Right hindlimb (tissue), 1 donor: ENCODE measurements at regions not wholly inside any gene's neighbourhood (a gene's known extent, or its start where the extent isn't known, plus 50 kb on each side); places are given as distances from the start of the nearest gene placed in this dataset.
A peak's percentile ranks its signal among the peaks of the same experiment; 100 is the strongest.

ENCODE experiments used
- DNase-seq: peaks from one replicate; pipeline ENCODE4 v3.0.0-alpha.2; 2018

DNA sequence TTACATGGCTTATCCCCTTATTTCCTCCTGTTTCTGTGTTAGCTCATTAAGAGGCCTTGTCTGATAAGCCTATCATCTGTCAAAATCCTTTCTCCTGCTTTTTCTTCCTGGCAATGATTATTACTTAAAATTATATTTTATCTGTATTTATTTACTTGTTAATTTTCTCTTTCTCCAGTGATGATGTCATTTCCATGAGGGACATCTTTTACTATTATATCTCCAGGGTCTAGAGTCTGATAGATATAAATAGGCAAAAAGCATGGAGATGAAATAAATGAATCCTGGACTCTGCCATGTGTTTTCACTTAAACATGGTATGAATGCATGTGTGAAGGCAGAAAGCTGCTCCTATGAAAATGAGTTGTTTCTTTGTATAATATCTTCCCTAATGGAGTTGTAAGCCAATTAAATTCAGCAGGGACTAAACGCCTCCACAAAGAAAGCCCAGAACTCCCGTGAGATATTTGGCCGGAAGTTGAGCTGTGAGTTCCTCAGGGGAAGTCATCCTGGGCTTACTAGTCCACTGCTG is 375.2 kb downstream of the TUSC7 start:
- no peak for DNase-seq

- DNase-seq: no peak
Observed at GRCh38 chr3:117091676-117092075, 382.1 kb downstream of the TUSC7 start.

GRCh38 chr3:117096549-117096948 is 387.0 kb downstream of the TUSC7 start:
- no peak for DNase-seq

GRCh38 chr3:117097351-117097750 is 387.8 kb downstream of the TUSC7 start:
- DNase-seq: no peak

- no peak for DNase-seq
Observed at GRCh38 chr3:117101697-117102096, 392.1 kb downstream of the TUSC7 start.

- DNase-seq: no peak
Observed at GRCh38 chr3:117102426-117102825, 392.8 kb downstream of the TUSC7 start.

GRCh38 chr3:117103675-117104074 is 394.1 kb downstream of the TUSC7 start:
- no peak for DNase-seq

- no peak for DNase-seq
Observed at GRCh38 chr3:117104381-117104780, 394.8 kb downstream of the TUSC7 start.

- no peak for DNase-seq
Observed at GRCh38 chr3:117104792-117105191, 395.2 kb downstream of the TUSC7 start.

- no peak for DNase-seq
Observed at GRCh38 chr3:117105686-117106085, 396.1 kb downstream of the TUSC7 start.

- no peak for DNase-seq
Observed at GRCh38 chr3:117106396-117106795, 396.8 kb downstream of the TUSC7 start.

DNA sequence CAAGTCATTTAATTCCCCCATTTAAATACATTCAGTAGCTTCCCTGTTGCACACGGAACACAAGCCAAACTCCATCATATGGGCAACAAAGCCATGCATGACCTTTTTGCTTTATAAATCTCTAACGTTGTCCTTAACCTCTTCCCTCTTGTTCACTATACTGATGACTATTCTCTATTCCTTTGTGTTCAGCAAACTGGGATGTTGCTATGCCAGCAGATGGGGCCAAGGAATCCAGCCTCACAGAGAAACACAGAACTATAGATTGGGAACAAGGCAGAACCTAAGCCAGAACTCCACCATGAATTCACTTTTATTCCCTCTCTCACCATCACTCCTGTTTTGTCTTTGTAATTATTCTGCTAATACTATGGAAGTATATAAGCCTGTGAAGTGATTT is 398.4 kb downstream of the TUSC7 start:
- DNase-seq: no peak

DNA sequence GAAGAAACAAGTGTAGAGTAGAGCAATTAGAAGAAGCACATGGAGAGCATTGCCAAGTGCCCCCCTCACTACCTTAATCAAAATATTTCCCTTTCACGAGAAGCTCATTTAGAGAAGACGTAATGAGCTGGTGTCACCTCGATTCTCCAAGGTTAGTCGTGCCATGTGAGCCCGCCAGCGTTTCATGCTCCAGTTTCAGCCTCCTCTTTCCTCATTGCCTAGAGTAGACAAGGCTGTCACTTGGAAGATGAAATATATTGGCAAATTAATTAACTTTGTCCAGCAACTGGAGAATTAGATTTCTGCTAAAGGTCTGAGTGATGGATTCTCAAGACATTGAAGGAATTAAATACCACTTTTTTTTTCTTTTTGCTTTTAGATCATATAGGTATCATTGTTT is 399.6 kb downstream of the TUSC7 start:
- DNase-seq: no peak

GRCh38 chr3:117114517-117115265 is 405.1 kb downstream of the TUSC7 start:
- no peak for DNase-seq

DNA sequence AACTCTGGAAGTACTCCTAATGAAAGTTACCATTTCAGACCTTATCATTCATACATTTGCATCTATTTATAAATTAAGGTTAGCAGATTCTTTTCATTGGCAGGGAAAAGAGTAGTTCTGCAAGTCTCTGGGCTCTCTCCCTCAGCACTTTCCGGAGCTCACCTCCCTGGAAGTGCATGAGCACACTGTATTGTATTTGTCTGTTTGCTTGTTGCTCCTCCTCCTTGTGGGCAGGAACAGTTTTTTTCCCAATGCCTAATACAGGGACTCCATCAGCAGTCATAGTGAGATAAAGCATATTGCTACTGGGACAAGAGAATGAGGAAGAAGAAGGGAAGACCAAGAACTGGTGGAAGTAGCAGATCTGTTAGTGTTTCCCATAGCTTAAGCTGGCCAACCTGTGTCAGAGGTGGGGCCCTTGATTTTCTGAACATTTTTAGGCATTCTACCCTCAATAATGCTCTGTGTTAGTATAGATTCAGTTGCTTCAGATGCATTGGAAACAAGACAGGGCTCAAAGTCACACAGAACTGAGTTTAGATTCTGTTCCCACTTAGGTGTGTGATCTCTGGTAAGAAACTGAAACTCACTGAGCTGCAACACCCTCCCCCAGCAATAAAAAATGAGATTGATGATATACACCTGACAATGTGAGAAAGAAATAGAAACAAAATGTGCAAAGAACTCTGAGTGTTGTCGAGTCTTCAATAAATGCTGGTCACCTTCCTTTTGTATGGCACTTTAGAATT is 407.8 kb downstream of the TUSC7 start:
- no peak for DNase-seq

DNA sequence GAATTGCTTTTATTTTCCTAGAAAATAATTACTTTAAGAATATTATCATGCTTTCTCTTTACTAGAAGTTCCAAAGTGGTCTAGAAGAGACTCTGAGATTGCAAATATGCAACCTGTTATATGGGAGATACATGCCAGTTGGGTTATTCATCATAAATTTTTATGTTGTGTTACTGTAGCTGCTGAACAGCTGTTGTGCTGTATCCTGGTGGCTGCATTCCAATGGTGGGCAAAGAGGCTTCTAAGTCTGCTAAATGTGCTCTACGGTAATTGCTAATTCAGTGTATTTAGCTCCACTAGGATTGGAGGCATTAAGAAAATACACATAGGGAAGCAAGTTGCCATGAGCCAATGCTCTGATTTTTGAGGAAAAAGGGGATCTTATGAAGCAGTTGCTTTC is 409.0 kb downstream of the TUSC7 start:
- peak; percentile 35 for DNase-seq

DNA sequence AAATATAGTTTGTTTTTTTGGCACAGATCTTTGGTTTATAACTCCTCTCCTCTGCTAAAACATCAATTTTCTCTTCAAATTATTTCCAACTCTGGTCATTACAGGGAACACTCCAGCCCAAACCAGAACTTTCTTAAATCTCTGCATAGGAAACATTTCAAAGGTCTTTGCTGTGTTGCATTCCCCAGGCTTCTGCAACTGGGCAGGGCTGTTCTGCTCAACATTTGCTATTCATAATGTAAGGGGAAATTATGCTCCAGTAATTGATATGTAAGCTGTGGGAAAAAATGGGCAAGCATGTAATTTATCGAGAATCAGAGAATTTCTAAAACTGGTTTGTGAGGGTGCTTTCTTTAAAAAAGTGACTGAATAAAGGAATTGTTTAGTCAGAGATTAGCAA is 410.4 kb downstream of the TUSC7 start:
- DNase-seq: no peak

GRCh38 chr3:117122609-117123008 is 413.0 kb downstream of the TUSC7 start:
- no peak for DNase-seq

DNA sequence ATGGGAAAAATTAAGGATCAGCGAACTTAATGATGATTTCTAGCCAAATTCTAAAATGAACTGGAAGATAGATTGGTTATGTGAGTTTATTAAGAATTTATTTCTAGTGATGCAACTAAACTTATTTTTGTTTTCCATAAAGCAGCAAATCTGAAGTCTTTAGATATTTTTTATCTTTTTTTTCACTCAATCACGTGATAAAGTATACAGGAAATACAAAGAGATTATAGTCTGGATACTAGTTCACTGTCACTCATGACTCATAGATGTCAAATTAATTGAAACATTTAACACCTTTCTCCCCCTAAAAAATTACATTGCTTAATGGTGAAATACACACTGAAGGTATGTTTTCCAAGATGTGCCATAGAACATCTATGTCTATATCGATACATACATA is 416.9 kb downstream of the TUSC7 start:
- no peak for DNase-seq

DNA sequence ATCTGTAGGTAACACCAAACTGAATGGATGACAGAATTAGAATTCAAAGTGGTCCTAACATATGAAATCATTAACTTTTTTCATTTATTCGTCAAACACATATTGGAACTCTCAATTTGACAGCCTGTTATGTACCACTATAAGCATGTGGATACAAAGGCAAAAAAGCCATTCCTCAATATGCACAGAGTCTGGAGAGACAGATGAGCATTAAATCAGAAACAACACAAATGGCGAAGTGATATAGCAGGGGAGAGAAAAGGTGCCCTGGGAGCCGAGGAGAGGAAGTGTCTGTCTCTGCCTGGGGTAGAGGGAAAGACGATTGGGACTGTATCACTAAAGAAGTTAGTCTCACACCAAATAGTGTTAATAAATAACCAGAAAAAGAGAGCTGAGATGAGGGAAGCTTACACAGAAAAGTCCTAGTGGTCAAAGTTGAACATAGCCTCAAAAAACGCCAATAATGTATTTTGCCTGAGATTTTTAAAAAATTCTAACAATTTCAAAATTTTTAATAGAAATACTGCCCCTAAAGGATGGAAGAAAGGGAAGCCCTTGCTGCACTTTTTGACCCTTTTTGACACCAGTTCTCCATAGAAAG is 417.5 kb downstream of the TUSC7 start:
- DNase-seq: no peak

DNA sequence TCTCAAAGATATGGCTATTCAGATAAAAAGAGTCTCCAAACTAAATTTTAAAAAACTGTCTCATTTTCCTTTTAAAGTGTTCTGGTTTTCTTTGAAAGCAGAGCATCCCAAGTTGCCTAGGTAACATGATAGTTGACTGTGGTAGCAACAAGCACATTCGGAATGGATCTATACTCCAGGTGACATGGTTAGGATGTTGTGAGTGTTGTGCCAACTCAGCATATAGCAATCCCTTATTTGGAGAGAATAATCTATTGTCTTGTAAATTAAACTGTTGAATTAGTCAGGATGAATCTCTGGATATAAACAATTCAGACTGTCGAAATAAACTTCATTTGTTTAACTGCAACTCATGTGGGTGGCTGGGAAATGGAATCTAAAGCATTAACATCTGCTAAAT is 418.6 kb downstream of the TUSC7 start:
- DNase-seq: no peak

- no peak for DNase-seq
Observed at GRCh38 chr3:117128872-117129271, 419.3 kb downstream of the TUSC7 start.

- DNase-seq: no peak
Observed at GRCh38 chr3:117129516-117129915, 419.9 kb downstream of the TUSC7 start.

GRCh38 chr3:117130222-117130621 is 420.6 kb downstream of the TUSC7 start:
- no peak for DNase-seq
